Fibroblast of the aortic adventitia (primary cell): ENCODE measurements at regions not wholly inside any gene's neighbourhood (a gene's known extent, or its start where the extent isn't known, plus 50 kb on each side); places are given as distances from the start of the nearest gene placed in this dataset.
"Not testable (repeated sequence)": the region's sequence is repeated elsewhere in the genome, so short reads cannot be mapped to it uniquely, and the experiment has no call there.

Experiments used
- DNase-seq: peaks from one replicate; pipeline ENCODE4 v3.0.0-alpha.2; 2010; ENCODE audit warnings: low read depth
- H3K4me3 ChIP-seq: 2 replicates; pipeline ENCODE4 v1.5.1; 2011; ENCODE audit warnings: low read depth, mild to moderate bottlenecking, control low read depth, low read length, moderate library complexity
- TF ChIP-seq, protein P1 (sequence below): IDR thresholded peaks from 2 replicates; pipeline ENCODE4 v1.5.1; 2011; ENCODE audit warnings: mild to moderate bottlenecking, low read length, control low read depth, inconsistent platforms; ENCODE audit not compliant: insufficient read depth

DNA sequence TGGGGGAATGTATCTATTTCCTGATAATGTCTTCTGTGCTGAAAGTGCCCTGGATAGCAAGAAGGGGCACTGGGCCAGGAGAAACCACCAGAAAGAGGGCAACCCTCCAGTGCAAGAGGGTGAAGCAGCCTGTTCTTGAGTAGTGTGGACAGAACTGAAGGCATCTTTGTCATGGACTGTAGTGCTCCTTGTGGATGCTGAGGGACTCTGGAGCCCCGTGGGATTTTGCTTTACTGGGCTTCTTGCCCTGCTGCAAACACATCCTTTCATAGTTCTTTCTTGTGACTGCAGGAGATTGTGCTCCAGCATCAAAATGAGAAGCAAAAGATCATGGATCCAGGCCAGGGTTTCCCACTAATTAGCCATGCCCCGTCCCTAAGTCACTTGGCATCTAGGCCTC is 300.6 kb downstream of the ZNF326 start:
- no peak for DNase-seq
- no peak overlapping the region for H3K4me3 ChIP-seq
- TF ChIP-seq, protein P1, sequence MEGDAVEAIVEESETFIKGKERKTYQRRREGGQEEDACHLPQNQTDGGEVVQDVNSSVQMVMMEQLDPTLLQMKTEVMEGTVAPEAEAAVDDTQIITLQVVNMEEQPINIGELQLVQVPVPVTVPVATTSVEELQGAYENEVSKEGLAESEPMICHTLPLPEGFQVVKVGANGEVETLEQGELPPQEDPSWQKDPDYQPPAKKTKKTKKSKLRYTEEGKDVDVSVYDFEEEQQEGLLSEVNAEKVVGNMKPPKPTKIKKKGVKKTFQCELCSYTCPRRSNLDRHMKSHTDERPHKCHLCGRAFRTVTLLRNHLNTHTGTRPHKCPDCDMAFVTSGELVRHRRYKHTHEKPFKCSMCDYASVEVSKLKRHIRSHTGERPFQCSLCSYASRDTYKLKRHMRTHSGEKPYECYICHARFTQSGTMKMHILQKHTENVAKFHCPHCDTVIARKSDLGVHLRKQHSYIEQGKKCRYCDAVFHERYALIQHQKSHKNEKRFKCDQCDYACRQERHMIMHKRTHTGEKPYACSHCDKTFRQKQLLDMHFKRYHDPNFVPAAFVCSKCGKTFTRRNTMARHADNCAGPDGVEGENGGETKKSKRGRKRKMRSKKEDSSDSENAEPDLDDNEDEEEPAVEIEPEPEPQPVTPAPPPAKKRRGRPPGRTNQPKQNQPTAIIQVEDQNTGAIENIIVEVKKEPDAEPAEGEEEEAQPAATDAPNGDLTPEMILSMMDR, result no peak

DNA sequence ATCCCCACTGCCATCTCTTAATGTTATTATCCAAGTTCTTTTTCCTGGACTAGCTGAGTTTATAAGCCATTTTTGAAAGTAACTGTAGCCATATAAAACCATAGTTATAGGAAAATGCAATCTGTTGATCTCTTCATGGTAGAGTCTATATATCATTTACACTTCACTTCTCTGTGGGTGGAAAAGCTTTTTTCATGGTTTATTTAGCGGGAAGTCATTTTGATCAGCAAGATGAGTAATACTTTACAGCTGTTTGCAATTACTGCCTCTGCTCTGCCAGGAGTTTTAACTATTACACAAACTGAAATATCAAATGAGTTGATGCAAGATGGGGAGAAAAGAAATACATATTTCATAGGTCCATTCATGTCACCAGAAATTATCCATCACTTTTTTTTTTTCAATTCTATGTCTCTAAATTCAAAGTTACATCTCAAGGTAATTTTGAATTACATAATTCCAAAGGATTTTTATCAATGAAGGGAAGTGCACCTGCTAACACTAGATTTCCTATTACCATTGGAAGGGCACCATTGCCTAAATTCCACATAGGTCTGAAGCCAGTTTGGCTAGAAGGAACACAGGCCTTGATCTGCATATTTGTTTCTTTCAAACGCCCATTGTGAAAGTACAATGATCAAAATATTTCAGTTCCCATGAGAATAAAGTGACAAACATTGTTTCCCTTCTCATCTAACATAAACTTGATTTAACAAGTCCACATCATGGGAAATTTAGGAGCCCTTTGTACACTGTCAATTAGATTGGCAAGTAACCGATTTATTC is 296.7 kb downstream of the ZNF326 start:
- DNase-seq, result peak; percentile 7
- H3K4me3 ChIP-seq, result no peak overlapping the region
- TF ChIP-seq, protein P1, result no peak

DNA sequence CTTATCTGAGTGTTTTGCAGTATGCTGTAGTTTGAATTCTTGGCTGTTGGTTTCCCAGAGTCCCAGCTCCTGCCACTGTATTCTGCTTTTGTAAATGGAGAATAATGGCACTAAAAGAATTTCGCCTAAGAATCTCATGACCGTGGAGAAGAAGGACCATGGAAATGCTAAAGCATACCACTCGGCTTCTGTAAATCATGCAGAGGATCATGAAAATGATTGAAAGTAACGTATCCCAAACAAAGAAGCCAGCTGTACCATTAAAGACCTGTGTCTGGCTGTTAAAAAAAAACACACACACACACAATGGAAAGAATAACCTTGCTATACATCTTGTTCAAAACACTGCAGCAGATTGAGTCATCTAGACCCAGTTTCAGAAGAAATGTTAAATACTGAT is 287.9 kb downstream of the ZNF326 start:
- no peak for DNase-seq
- no peak overlapping the region for H3K4me3 ChIP-seq
- TF ChIP-seq, protein P1, result no peak

DNA sequence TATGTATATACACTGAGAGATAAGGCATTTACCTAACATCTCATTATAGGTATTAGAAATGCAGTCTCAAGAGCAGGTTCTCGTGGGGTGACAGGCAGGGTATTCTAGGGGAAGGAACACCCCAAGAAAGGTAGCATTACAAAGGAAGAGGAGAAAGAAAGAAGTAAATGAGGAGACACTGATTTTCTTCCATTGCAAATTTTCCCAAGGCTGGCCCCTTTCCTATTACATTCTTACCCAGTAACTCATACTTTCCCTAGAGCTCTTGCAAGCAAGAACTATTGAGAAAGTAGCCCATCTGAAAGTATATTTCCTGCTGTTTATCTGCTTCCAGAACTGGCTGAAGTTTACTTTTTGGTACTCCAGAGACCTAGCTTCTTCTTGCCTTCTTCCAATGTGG is 287.0 kb downstream of the ZNF326 start:
- not testable (repeated sequence) for DNase-seq, H3K4me3 ChIP-seq

DNA sequence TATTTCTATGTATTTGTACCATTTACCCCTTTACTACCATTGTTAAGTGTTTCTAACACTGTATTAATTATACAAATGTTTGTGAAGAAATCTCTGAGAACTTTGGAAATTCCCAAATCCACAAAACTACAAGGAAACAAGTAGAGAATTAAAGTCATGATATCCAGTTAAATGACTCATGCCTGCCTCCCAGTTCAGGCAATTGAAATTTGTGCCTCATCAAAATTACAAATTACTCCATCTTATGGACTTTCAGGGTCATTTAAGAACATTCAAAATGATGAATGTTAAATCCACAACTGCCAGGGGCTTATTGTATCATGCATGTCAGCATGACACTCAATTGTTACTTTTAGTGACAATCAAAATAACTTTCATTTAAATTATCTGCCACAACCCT is 282.4 kb downstream of the ZNF326 start:
- H3K4me3 ChIP-seq, result no peak overlapping the region
- DNase-seq, result no peak
- TF ChIP-seq, protein P1, result no peak

DNA sequence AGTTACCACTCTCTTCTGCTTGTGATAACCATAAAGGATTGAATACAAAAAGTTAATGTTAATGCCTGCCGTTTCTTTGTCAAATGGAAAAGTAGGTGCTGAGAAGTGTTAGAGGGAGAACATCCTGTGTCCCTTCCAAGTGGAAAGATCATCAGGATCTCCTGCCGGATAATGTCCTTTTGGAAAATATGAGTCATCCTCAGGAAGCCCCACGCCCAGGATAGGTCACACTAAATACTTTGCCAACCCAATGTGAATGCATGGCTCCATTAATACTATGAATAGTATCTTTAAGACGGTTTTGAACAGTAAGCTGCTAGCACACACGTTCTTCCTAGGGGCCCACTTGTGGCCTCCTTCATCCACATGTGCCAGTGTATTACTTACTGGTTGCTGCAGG is 279.5 kb downstream of the ZNF326 start:
- TF ChIP-seq, protein P1, result no peak
- DNase-seq, result peak; percentile 10
- H3K4me3 ChIP-seq, result no peak overlapping the region

DNA sequence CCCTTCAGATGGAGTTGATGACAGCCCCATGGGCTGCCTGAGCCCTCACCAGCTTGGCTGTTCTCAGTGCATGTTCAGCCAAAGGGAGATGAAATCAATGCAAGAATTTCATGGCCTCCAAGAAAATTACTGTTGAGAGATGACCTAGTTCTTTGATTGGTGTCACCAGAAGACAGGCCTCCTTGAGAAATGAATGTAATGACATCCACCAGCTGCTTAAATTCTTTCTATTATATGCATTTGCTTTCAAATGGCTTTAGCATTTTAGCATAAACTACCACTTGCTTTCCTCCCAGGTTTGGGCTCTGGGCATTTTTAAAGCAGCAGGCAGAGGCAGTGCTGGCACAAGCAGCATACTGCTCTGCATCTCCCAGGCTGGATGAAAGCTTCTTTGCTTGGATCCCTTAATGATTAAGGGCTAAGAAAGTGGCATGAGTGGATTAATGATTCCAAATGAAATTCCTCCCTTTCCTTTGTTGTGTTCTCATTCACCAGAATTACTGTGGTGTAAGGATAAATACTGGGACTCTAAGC is 278.4 kb downstream of the ZNF326 start:
- DNase-seq, result no peak
- no peak overlapping the region for H3K4me3 ChIP-seq
- TF ChIP-seq, protein P1, result no peak
